Endothelial cell of umbilical vein (primary cell): ENCODE measurements at regions not wholly inside any gene's neighbourhood (a gene's known extent, or its start where the extent isn't known, plus 50 kb on each side); places are given as distances from the start of the nearest gene placed in this dataset.
A peak's percentile ranks its signal among the peaks of the same experiment; 100 is the strongest.

Source experiments
- BruUV-seq: library from RNA; stranded (reverse); fragments of 400-500 nt; replicated peaks from 2 replicates; lab custom pipeline; 2021; lab: Mats Ljungman, UMichigan
- CTCF ChIA-PET: fragments of 300-600, 350-600 bp; sonication (Branson Sonifier 250); formaldehyde crosslinking; loops from one replicate; lab custom pipeline; 2021; ENCODE audit warnings: antibody characterized with exemption, inconsistent platforms; lab: Charles Lee
- POLR2A ChIA-PET: fragments of 300-600, 350-600 bp; sonication (Branson Sonifier 250); formaldehyde crosslinking; loops from one replicate; lab custom pipeline; 2021; ENCODE audit warnings: antibody characterized with exemption, inconsistent platforms; lab: Charles Lee
- DNase-seq: peaks from one replicate; pipeline ENCODE4 v3.0.0-alpha.2; 2011; ENCODE audit warnings: low read depth, low spot score
- FAIRE-seq: peaks from 2 replicates; lab custom pipeline; 2011; peaks lifted over from hg19 to GRCh38; lab: Jason Lieb, UNC
- H2AFZ ChIP-seq: 2 replicates; pipeline ENCODE4 v1.6.0; 2012; ENCODE audit warnings: low read depth, low read length, control low read depth, inconsistent platforms
- H3K27ac ChIP-seq: 2 replicates; pipeline ENCODE4 v1.5.1; 2011; ENCODE audit warnings: low read depth, mild to moderate bottlenecking, control low read depth, low read length, moderate library complexity; ENCODE audit not compliant: insufficient read depth
- H3K27me3 ChIP-seq, 2 experiments: 2 replicates each; pipeline versions ENCODE4 v1.6.0 to v1.6.1; 2011; ENCODE audit warnings: low read length in 2 of 2, mixed read lengths in 1 of 2; ENCODE audit not compliant: control insufficient read depth in 2 of 2, insufficient read depth in 2 of 2
- H3K36me3 ChIP-seq, 2 experiments: 2 replicates in 1 of 2; 3 replicates in 1 of 2; pipeline ENCODE4 v1.5.1; 2011; ENCODE audit warnings: low read length in 2 of 2, mild to moderate bottlenecking in 1 of 2, moderate library complexity in 1 of 2; ENCODE audit not compliant: control insufficient read depth in 2 of 2, insufficient read depth in 2 of 2; ENCODE audit errors: extremely low read depth in 1 of 2
- H3K4me1 ChIP-seq: 3 replicates; pipeline ENCODE4 v1.5.1; 2011; ENCODE audit warnings: mild to moderate bottlenecking, low read length; ENCODE audit not compliant: control insufficient read depth, insufficient read depth; ENCODE audit errors: extremely low read depth
- H3K4me2 ChIP-seq: 2 replicates; pipeline ENCODE4 v1.6.1; 2011; ENCODE audit warnings: low read length, control low read depth, mixed read lengths; ENCODE audit not compliant: insufficient read depth
- H3K4me3 ChIP-seq, 3 experiments: fragments of 200-600 bp in 1 of 3; sonication (generic), shearing (Covaris generic) in 1 of 3; replicated peaks in 1 of 3; 2 replicates each; pipeline ENCODE4 v1.5.1; 2011 to 2016; ENCODE audit warnings: control low read depth in 3 of 3, low read length in 3 of 3, mild to moderate bottlenecking in 2 of 3, inconsistent platforms in 1 of 3, low read depth in 1 of 3, moderate library complexity in 1 of 3; ENCODE audit not compliant: insufficient read depth in 1 of 3
- H3K79me2 ChIP-seq: 2 replicates; pipeline ENCODE4 v1.6.0; 2012; ENCODE audit warnings: low read length, inconsistent platforms; ENCODE audit not compliant: control insufficient read depth, insufficient read depth
- H3K9ac ChIP-seq: replicated peaks from 2 replicates; pipeline ENCODE3; 2011; ENCODE audit warnings: low read length, control low read depth; ENCODE audit not compliant: insufficient read depth; ENCODE audit errors: extremely low read depth
- H3K9me1 ChIP-seq: replicated peaks from 3 replicates; pipeline ENCODE4 v1.6.0; 2011; ENCODE audit warnings: mild to moderate bottlenecking, low read length; ENCODE audit not compliant: control insufficient read depth, insufficient read depth; ENCODE audit errors: extremely low read depth
- H3K9me3 ChIP-seq: replicated peaks from 2 replicates; pipeline ENCODE4 v1.5.1; 2012; ENCODE audit warnings: low read length, inconsistent platforms; ENCODE audit not compliant: control insufficient read depth, insufficient read depth
- H4K20me1 ChIP-seq: replicated peaks from 2 replicates; pipeline ENCODE3; 2011; ENCODE audit warnings: mild to moderate bottlenecking, low read length; ENCODE audit not compliant: control insufficient read depth, insufficient read depth; ENCODE audit errors: extremely low read depth
- EZH2 ChIP-seq: IDR thresholded peaks from 2 replicates; pipeline ENCODE4 v1.6.1; 2012; ENCODE audit warnings: borderline replicate concordance, low read depth, mild to moderate bottlenecking, moderate library complexity, low read length, inconsistent platforms; ENCODE audit not compliant: severe bottlenecking
- FOS ChIP-seq: IDR thresholded peaks from 2 replicates; pipeline ENCODE4 v1.6.1; 2011; ENCODE audit warnings: mild to moderate bottlenecking, low read length, moderate library complexity, borderline replicate concordance; ENCODE audit not compliant: insufficient read depth
- GATA2 ChIP-seq: IDR thresholded peaks from 2 replicates; pipeline ENCODE4 v1.7.0; 2011; ENCODE audit warnings: low read depth, mild to moderate bottlenecking, moderate library complexity, mixed read lengths, low read length; ENCODE audit not compliant: insufficient read length, insufficient read depth
- JUN ChIP-seq: IDR thresholded peaks from 2 replicates; pipeline ENCODE4 v1.6.1; 2011; ENCODE audit warnings: borderline replicate concordance, low read depth; ENCODE audit not compliant: insufficient read length, insufficient read depth
- MYC ChIP-seq: IDR thresholded peaks from one replicate; pipeline ENCODE4 v1.6.1; 2011; ENCODE audit warnings: mild to moderate bottlenecking, low read depth, low read length
- POLR2A ChIP-seq: IDR thresholded peaks from 2 replicates; pipeline ENCODE4 v1.6.1; 2012; ENCODE audit warnings: low read depth, mild to moderate bottlenecking, control low read depth, low read length
- POLR2AphosphoS5 ChIP-seq: IDR thresholded peaks from 2 replicates; pipeline ENCODE4 v1.6.1; 2012; ENCODE audit warnings: low read depth, mild to moderate bottlenecking, control low read depth, low read length, moderate library complexity; ENCODE audit not compliant: insufficient read depth
- dilution Hi-C: fragments of 300-500 bp; cut with MboI; formaldehyde crosslinking; loops from one replicate; pipeline ENCODE4 v1.15.0; 2019; ENCODE audit warnings: low sequenced_read_pairs; ENCODE audit not compliant: extremely low pct_ligation_motif_present
- intact Hi-C: fragments of 100-400 bp; cut with micrococcal nuclease; formaldehyde crosslinking; loops from one replicate; pipeline ENCODE4 v1.10.0; 2022
- TF ChIP-seq, protein P1 (sequence below): IDR thresholded peaks from 2 replicates; pipeline ENCODE4 v1.6.1; 2011; ENCODE audit not compliant: insufficient read depth, insufficient read length
- TF ChIP-seq, protein P2 (sequence below), 2 donors: IDR thresholded peaks; 1 replicate in 1 of 2; 2 replicates in 1 of 2; pipeline ENCODE4 v1.5.1; 2011; ENCODE audit warnings: low read length in 2 of 2, mild to moderate bottlenecking in 2 of 2, moderate library complexity in 2 of 2, control low read depth in 1 of 2, inconsistent platforms in 1 of 2, low read depth in 1 of 2; ENCODE audit not compliant: insufficient read depth in 1 of 2; ENCODE audit errors: extremely low read depth in 1 of 2

DNA sequence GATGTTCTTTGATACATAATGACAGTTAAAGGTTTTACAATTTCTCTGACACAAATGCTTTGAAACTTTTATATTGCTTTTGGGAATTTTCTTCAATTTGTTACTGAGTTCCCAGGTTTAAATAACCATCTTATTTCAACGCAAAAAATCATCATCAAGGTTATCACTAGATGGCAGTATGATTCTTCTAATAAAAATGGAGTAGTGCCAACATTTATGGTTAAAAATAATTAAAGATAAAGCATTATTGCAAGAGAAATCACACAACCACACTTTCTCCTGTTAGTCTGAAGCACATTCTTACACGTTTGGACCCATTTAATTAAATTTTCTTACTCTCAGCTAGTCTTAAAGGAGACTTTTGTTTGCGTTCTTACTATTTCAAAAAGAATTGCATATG is 611.3 kb upstream of the CPXCR1 start:
- Histone ChIP-seq H3K9ac (no peak overlapping the region), H3K79me2 (no peaks in the 10 kb centered on the region), H3K27ac (no peak overlapping the region), H3K27me3 (no peaks in the 10 kb centered on the region), H3K4me2 (no peak overlapping the region), H3K9me3 (no peaks in the 10 kb centered on the region), H3K4me1 (no peaks in the 10 kb centered on the region), H4K20me1 (no peaks in the 10 kb centered on the region), H3K9me1 (no peaks in the 10 kb centered on the region), H2AFZ (no peak overlapping the region), H3K36me3 (no peaks in the 10 kb centered on the region), H3K4me3 (no peak overlapping the region)
- FAIRE-seq (peak; percentile 37), DNase-seq (peak; percentile 1)
- BruUV-seq = no TSS peak
- ChIA-PET CTCF (no interaction called here), POLR2A (no interaction called here)
- intact Hi-C loops = no loop called here
- TF ChIP-seq, protein P1, sequence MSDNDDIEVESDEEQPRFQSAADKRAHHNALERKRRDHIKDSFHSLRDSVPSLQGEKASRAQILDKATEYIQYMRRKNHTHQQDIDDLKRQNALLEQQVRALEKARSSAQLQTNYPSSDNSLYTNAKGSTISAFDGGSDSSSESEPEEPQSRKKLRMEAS = no peak
- TF ChIP-seq, protein P2, sequence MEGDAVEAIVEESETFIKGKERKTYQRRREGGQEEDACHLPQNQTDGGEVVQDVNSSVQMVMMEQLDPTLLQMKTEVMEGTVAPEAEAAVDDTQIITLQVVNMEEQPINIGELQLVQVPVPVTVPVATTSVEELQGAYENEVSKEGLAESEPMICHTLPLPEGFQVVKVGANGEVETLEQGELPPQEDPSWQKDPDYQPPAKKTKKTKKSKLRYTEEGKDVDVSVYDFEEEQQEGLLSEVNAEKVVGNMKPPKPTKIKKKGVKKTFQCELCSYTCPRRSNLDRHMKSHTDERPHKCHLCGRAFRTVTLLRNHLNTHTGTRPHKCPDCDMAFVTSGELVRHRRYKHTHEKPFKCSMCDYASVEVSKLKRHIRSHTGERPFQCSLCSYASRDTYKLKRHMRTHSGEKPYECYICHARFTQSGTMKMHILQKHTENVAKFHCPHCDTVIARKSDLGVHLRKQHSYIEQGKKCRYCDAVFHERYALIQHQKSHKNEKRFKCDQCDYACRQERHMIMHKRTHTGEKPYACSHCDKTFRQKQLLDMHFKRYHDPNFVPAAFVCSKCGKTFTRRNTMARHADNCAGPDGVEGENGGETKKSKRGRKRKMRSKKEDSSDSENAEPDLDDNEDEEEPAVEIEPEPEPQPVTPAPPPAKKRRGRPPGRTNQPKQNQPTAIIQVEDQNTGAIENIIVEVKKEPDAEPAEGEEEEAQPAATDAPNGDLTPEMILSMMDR (IDR thresholded peaks at IDR 0.05; ENCODE audit: extremely low read depth in 1 of 2, insufficient read depth in 1 of 2, low read depth in 1 of 2, low read length in 2 of 2) = no peak
- no peak for TF ChIP-seq EZH2
- TF ChIP-seq JUN = no peak
- no peak for TF ChIP-seq MYC
- no peak for TF ChIP-seq GATA2
- no peak for TF ChIP-seq POLR2AphosphoS5
- TF ChIP-seq POLR2A = no peak
- TF ChIP-seq FOS = no peak
- dilution Hi-C loops = no loop called here
